Retinal pigment epithelial cell (primary cell): ENCODE measurements at regions not wholly inside any gene's neighbourhood (a gene's known extent, or its start where the extent isn't known, plus 50 kb on each side); places are given as distances from the start of the nearest gene placed in this dataset.

Experiments used
- DNase-seq: peaks from one replicate; pipeline ENCODE4 v3.0.0-alpha.2; 2010; ENCODE audit warnings: low read depth
- H3K4me3 ChIP-seq: 2 replicates; pipeline ENCODE4 v1.5.1; 2011; ENCODE audit warnings: mild to moderate bottlenecking, low read length, control low read depth, moderate library complexity
- TF ChIP-seq, protein P1 (sequence below): conservative IDR thresholded peaks from 2 replicates; pipeline ENCODE4 v1.5.1; 2011; ENCODE audit warnings: low read depth, low read length, control low read depth, inconsistent platforms

DNA sequence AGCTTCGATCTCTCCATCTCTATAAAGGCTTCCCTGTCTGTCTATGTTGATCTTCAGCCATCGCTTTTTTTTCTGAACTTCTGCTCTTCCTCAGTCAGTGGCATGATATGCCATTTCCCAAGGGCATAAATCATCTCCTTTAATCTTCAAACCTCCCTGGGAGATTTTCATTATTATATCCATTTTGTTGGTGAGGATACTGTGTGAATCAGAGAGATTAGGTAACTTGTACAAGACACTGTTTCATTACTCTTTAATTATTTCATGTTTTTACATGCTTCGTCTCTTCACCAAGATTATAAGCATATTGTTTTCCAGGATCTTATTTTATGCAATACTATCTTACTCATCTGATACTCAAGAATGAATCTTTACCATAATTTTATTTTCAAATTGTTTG, 124.8 kb upstream of the ATP11B start:
- TF ChIP-seq, protein P1, sequence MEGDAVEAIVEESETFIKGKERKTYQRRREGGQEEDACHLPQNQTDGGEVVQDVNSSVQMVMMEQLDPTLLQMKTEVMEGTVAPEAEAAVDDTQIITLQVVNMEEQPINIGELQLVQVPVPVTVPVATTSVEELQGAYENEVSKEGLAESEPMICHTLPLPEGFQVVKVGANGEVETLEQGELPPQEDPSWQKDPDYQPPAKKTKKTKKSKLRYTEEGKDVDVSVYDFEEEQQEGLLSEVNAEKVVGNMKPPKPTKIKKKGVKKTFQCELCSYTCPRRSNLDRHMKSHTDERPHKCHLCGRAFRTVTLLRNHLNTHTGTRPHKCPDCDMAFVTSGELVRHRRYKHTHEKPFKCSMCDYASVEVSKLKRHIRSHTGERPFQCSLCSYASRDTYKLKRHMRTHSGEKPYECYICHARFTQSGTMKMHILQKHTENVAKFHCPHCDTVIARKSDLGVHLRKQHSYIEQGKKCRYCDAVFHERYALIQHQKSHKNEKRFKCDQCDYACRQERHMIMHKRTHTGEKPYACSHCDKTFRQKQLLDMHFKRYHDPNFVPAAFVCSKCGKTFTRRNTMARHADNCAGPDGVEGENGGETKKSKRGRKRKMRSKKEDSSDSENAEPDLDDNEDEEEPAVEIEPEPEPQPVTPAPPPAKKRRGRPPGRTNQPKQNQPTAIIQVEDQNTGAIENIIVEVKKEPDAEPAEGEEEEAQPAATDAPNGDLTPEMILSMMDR = no peak
- no peak overlapping the region for H3K4me3 ChIP-seq
- no peak for DNase-seq

DNA sequence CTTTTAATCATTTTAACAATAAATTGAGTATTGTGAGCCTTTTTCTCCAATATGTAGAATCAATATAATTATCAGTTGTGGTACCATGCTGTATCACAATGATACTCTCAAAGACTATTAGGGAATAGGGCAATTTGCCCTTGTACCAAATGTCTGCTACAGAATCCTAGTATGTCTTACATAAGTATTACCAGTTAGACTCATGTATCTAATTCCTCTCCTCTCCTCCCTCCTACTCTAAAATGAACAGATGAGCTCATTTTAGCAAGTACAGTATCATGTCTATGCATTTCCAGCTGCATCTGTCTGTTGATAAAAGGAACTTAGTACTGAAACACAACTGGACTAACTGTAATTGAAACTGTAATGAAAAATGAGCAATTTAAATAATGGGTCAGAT, 124.3 kb upstream of the ATP11B start:
- no peak overlapping the region for H3K4me3 ChIP-seq
- TF ChIP-seq, protein P1 = no peak
- DNase-seq = no peak

- no peak for DNase-seq
- TF ChIP-seq, protein P1 = no peak
These were observed 121.8 kb upstream of the ATP11B start for GRCh38 chr3:182671541-182671940.

GRCh38 chr3:182671942-182672341, 121.4 kb upstream of the ATP11B start:
- TF ChIP-seq, protein P1 = no peak
- no peak for DNase-seq
- no peak overlapping the region for H3K4me3 ChIP-seq

More at GRCh38 chr3:182671541-182671940, 121.8 kb upstream of the ATP11B start:
- no peak overlapping the region for H3K4me3 ChIP-seq

DNA sequence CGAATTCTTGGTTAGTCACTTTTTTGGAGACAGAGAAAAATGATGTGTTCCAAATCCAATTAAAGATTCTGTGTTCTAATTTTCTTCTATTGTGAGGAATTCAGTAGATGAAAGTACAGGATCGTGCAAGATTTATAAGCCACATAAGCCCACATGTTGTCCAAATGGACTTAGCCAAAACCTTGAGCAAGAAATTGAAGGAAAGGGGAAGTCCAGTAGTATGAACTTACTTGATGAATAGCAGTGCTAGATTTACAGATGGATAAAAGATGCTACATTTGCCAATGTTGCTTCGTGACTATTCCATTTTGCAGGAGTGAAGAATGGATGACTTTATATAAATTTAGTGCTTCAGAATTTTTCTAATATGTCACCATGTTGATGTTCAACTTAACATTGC, 120.0 kb upstream of the ATP11B start:
- no peak for DNase-seq
- TF ChIP-seq, protein P1 = no peak
- no peak overlapping the region for H3K4me3 ChIP-seq

DNA sequence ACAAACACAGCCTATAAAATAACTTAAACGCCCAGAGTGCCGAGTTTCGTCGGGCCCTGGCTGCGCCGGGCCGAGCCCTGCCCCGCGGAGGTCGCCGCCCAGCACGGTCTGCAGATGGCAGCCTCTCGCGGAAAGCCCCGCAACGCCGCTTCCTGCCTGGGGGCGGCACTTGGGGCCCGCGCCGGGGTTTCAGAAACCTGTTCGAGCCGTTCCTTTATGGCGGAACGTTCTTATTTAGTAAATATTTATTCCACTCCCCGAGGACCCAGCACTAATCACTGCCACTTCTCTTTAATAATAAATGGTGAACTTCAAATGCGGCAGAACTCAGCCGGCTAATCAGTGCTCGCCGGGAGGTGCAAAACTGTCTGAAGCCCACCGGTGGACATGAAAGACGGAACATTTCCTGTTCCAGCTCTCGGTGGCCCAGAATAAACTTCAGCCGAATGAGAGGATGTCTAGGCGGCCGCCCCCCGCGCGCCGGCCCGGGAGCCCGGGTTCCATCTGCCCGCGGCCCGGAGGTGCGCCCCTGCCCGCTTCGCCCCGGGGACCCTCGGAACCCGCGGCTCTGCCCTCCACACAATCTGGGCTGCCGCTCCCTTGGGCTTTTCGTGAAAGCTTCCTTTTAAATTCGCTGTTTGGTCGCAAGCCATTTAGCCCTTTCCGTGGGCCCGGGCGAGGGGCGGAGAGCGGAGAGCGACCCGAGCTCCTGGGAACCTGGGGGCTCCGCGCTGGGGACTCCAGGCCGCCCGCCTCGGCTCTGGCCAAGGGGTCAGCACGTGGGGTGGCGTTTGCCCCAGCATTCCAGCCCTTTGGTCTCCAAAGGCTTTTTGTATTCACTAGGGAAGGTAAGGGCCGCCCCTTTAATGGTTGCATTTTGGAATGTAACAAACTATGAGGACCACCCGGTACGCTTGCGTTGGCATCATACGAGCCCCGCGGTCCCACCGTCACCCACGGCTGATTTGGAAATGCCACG, 110.8 kb upstream of the ATP11B start:
- TF ChIP-seq, protein P1 = peak; percentile 18
- peak overlapping the region; percentile 70 for H3K4me3 ChIP-seq
- no peak for DNase-seq

DNA sequence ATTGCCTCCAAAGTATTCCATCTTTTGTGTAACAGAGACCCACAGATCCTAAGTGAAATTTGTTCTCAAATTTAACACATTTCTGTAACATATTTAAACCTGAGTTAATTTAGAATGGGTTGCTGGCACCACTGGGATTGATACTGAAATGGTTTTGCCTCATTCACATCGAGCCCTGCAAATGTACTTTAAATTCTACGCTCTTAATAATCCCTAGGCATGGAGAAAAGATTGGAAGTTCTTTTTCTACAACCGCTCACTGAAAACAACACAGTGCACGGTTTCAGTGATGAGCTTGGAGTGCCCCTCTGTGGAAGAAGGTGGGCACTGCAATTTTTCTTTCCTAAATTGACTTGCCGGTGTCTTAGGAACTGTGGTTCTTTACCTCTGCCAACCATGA, 109.9 kb upstream of the ATP11B start:
- peak; percentile 43 for DNase-seq
- TF ChIP-seq, protein P1 = peak; percentile 96
- H3K4me3 ChIP-seq = peak overlapping the region; percentile 70
